ENCODE measurements at regions not wholly inside any gene's neighbourhood (a gene's known extent, or its start where the extent isn't known, plus 50 kb on each side); places are given as distances from the start of the nearest gene placed in this dataset.
A peak's percentile ranks its signal among the peaks of the same experiment; 100 is the strongest.

DNA sequence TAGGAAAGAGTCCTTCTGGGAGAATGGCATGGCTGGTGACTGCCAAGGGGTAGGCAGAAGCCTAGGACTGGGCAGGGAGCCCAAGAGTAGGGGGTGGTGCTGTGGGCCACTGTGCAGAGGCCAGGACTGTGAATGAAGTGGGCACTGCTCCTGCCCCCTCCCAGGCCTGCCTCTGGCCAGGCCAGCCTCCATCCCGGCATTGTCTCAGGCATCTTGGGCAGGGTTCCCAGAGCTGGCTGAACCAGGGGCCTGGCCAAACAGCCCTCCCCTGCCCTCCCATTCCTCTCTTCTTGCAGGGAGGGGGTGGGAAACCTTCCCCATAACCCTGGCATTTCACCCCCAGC lies 81.6 kb downstream of the MRPL14 start (continued):
- TF ChIP-seq, protein P1, sequence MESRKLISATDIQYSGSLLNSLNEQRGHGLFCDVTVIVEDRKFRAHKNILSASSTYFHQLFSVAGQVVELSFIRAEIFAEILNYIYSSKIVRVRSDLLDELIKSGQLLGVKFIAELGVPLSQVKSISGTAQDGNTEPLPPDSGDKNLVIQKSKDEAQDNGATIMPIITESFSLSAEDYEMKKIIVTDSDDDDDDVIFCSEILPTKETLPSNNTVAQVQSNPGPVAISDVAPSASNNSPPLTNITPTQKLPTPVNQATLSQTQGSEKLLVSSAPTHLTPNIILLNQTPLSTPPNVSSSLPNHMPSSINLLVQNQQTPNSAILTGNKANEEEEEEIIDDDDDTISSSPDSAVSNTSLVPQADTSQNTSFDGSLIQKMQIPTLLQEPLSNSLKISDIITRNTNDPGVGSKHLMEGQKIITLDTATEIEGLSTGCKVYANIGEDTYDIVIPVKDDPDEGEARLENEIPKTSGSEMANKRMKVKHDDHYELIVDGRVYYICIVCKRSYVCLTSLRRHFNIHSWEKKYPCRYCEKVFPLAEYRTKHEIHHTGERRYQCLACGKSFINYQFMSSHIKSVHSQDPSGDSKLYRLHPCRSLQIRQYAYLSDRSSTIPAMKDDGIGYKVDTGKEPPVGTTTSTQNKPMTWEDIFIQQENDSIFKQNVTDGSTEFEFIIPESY (IDR thresholded peaks at IDR 0.05; ENCODE audit: borderline replicate concordance, low read depth): no peak
- TF ChIP-seq FOSL2 (IDR thresholded peaks at IDR 0.05; ENCODE audit: borderline replicate concordance, low read depth): no peak
- TF ChIP-seq EP300 (IDR thresholded peaks at IDR 0.05; ENCODE audit: borderline replicate concordance in 1 of 2, low read depth in 1 of 2, low read length in 1 of 2): peak in 1 of 2 experiments; percentile 69; a peak in 2 of 4 replicates

DNA sequence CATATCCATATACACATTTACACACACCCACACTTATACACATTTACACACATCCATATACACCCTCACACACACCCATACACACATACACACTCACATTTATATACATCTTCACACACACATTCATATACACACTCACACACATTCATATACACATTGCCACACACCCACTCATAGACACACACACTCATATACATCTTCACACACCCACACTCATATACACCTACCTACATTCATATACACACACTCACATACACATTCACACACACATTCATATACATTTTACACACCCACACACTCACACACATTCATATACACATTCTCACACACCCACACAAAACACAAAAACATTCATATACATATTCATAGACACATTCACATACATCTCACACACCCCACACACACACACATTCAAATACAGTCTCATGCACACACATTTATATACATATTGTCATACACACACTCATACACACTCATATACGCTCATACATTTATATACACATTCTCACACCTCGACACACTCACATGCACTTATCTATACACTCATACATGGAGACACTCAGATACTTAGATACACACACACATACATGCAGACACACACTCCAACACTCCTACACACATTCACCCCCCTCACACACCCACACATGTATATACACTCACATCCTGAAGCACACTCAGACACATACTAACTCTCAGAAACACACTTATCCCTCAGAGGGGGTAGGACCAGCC lies 82.1 kb downstream of the MRPL14 start:
- H2AFZ ChIP-seq (ENCODE audit: low read depth): no peak overlapping the region
- no peaks in the 10 kb centered on the region for H4K20me1 ChIP-seq (ENCODE audit: insufficient read depth)
- ChIA-PET CTCF (interaction anchor here (1.0 kb wide), 1 partner anchor 29 kb away, joined by 5 read pairs; no protein-coding TSS in a partner anchor), POLR2A (interaction anchor here (1.4 kb wide), 1 partner anchor 30 kb away, joined by 4 read pairs; no protein-coding TSS in a partner anchor)
- peak overlapping the region in 1 of 2 experiments; percentile 51; a peak in 1 of 4 replicates for H3K27ac ChIP-seq (ENCODE audit: low read depth in 2 of 2, low read length in 1 of 2)
- no peak overlapping the region for H3K4me3 ChIP-seq (ENCODE audit: low read depth in 2 of 2, low read length in 1 of 2)
- no peaks in the 10 kb centered on the region for H3K9me3 ChIP-seq
- H3K9me2 ChIP-seq: no peaks in the 10 kb centered on the region
- no peaks in the 10 kb centered on the region for H3K36me3 ChIP-seq (replicated peaks in 1 of 2; ENCODE audit: control insufficient read depth in 1 of 2, insufficient read depth in 2 of 2, low read length in 1 of 2)
- no peak for DNase-seq
- TF ChIP-seq RCOR1 (IDR thresholded peaks at IDR 0.05; ENCODE audit: low read length) (no peak), JUND (IDR thresholded peaks at IDR 0.05) (no peak), RXRA (IDR thresholded peaks at IDR 0.05; ENCODE audit: borderline replicate concordance, low read depth) (no peak), SIN3A (IDR thresholded peaks at IDR 0.05; ENCODE audit: borderline replicate concordance, low read depth, low read length) (no peak), MXI1 (IDR thresholded peaks at IDR 0.05; ENCODE audit: low read depth, low read length) (no peak)
- peaks cover 56 to 78% of the 10 kb centered on the region in 2 experiments for H3K4me1 ChIP-seq (ENCODE audit: control insufficient read depth in 1 of 2, insufficient read depth in 2 of 2, low read depth in 1 of 2, low read length in 1 of 2)
- H3K27me3 ChIP-seq (ENCODE audit: insufficient read depth): no peaks in the 10 kb centered on the region
- peaks cover 17% of the 10 kb centered on the region for H3F3A ChIP-seq (replicated peaks; ENCODE audit: insufficient read depth)
- 98% methylated on average over 2 of the region's 2 CpGs for WGBS (ENCODE audit: low lambda C conversion rate)
- H3K79me2 ChIP-seq (ENCODE audit: insufficient read depth): no peaks in the 10 kb centered on the region
- no peak overlapping the region for H3K9ac ChIP-seq
- H3K4me2 ChIP-seq: 0 out of 2 replicates have a peak overlapping the region, but pooled peaks have one; percentile 15

DNA sequence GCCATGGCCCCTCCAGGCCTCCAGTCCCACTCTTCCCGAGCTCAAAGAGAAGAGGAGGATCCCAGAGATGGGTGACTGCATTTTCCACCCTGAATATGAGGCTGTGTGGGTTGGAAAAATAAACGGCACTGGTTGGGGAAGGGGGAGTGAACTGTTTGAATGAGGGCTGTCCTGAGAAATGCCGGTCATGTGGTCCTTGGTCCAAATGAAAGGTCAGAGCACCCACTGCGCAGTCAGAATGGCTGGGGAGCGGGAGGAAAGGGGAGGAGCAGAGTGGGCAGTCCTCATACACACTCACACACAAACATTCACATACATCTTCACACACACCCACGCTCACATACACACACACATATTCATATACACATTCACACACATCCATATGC lies 83.1 kb downstream of the MRPL14 start:
- H3K4me3 ChIP-seq (ENCODE audit: low read depth in 2 of 2, low read length in 1 of 2): no peak overlapping the region
- H3K36me3 ChIP-seq (replicated peaks in 1 of 2; ENCODE audit: control insufficient read depth in 1 of 2, insufficient read depth in 2 of 2, low read length in 1 of 2): no peaks in the 10 kb centered on the region
- peak overlapping the region; percentile 61 to 99 for H3K27ac ChIP-seq (ENCODE audit: low read depth in 2 of 2, low read length in 1 of 2)
- H3K4me2 ChIP-seq: peak overlapping the region; percentile 60; the same call in 1 of the 2 replicates
- peak overlapping the region; percentile 42; the same call in 1 of the 2 replicates for H3K9ac ChIP-seq
- H3K9me2 ChIP-seq: no peaks in the 10 kb centered on the region
- H3K27me3 ChIP-seq (ENCODE audit: insufficient read depth): no peaks in the 10 kb centered on the region
- POLR2A ChIA-PET: interaction anchor here (1.0 to 1.5 kb wide), 3 partner anchors 13 to 54 kb away, joined by 3 to 4 read pairs (median 4); no protein-coding TSS in a partner anchor
- TF ChIP-seq EP300 (IDR thresholded peaks at IDR 0.05; ENCODE audit: borderline replicate concordance in 1 of 2, low read depth in 1 of 2, low read length in 1 of 2) (no peak), SMC3 (IDR thresholded peaks at IDR 0.05; ENCODE audit: low read depth, low read length) (no peak), EZH2phosphoT487 (IDR thresholded peaks at IDR 0.05; ENCODE audit: borderline replicate concordance, low read depth) (no peak), YY1 (IDR thresholded peaks at IDR 0.05; ENCODE audit: low read depth) (no peak), ELF1 (IDR thresholded peaks at IDR 0.05) (no peak)
- TF ChIP-seq, protein P1 (IDR thresholded peaks at IDR 0.05; ENCODE audit: borderline replicate concordance, low read depth): no peak
- H3K79me2 ChIP-seq (ENCODE audit: insufficient read depth): no peaks in the 10 kb centered on the region
- no peaks in the 10 kb centered on the region for H4K20me1 ChIP-seq (ENCODE audit: insufficient read depth)
- CTCF ChIA-PET: interaction anchor here (1.3 to 1.9 kb wide), 4 partner anchors 12 to 275 kb away, joined by 4 to 8 read pairs (median 6); no protein-coding TSS in a partner anchor
- no peaks in the 10 kb centered on the region for H3K9me3 ChIP-seq
- peaks cover 46 to 78% of the 10 kb centered on the region in 2 experiments for H3K4me1 ChIP-seq (ENCODE audit: control insufficient read depth in 1 of 2, insufficient read depth in 2 of 2, low read depth in 1 of 2, low read length in 1 of 2)
- no peak for DNase-seq
- WGBS (ENCODE audit: low lambda C conversion rate): 62% methylated on average over 6 of the region's 6 CpGs
- H2AFZ ChIP-seq (ENCODE audit: low read depth): no peak overlapping the region
- H3F3A ChIP-seq (replicated peaks; ENCODE audit: insufficient read depth): peaks cover 17% of the 10 kb centered on the region

Measured in SK-N-SH (cell line).